Thyroid gland (tissue), 4 donors: ENCODE measurements at regions not wholly inside any gene's neighbourhood (a gene's known extent, or its start where the extent isn't known, plus 50 kb on each side); places are given as distances from the start of the nearest gene placed in this dataset.

Source experiments
- POLR2A ChIP-seq, 2 donors: fragments of 450-650 bp; IDR thresholded peaks; one replicate each; pipeline ENCODE4 v1.6.1; 2017; ENCODE audit warnings: antibody characterized with exemption in 2 of 2, mild to moderate bottlenecking in 2 of 2, moderate library complexity in 1 of 2
- TF ChIP-seq, protein P1 (sequence below), 6 experiments: fragments of 200-600 bp in 3 of 6; fragments of 450-650 bp in 3 of 6; sonication (generic) in 3 of 6; IDR thresholded peaks; one replicate each; pipeline ENCODE4 v1.5.1; 2016 to 2019; ENCODE audit warnings: antibody characterized with exemption in 6 of 6, mild to moderate bottlenecking in 2 of 6, inconsistent platforms in 1 of 6, moderate library complexity in 1 of 6

GRCh38 chr1:198018529-198018928 lies 101.4 kb downstream of the LHX9 start:
- TF ChIP-seq, protein P1, sequence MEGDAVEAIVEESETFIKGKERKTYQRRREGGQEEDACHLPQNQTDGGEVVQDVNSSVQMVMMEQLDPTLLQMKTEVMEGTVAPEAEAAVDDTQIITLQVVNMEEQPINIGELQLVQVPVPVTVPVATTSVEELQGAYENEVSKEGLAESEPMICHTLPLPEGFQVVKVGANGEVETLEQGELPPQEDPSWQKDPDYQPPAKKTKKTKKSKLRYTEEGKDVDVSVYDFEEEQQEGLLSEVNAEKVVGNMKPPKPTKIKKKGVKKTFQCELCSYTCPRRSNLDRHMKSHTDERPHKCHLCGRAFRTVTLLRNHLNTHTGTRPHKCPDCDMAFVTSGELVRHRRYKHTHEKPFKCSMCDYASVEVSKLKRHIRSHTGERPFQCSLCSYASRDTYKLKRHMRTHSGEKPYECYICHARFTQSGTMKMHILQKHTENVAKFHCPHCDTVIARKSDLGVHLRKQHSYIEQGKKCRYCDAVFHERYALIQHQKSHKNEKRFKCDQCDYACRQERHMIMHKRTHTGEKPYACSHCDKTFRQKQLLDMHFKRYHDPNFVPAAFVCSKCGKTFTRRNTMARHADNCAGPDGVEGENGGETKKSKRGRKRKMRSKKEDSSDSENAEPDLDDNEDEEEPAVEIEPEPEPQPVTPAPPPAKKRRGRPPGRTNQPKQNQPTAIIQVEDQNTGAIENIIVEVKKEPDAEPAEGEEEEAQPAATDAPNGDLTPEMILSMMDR (IDR thresholded peaks at IDR 0.05): no peak
- TF ChIP-seq POLR2A (IDR thresholded peaks at IDR 0.05): no peak
